K562 (cell line): ENCODE measurements at regions not wholly inside any gene's neighbourhood (a gene's known extent, or its start where the extent isn't known, plus 50 kb on each side); places are given as distances from the start of the nearest gene placed in this dataset.

Experiments
- ATAC-seq: fragments of 200-7000 bp; cut with Tn5 transposase; 3 replicates; pipeline ENCODE4 v1.9.1; 2020; ENCODE audit warnings: moderate library complexity
- BruUV-seq: library from RNA; stranded (reverse); fragments of 400-500 nt; replicated peaks from 2 replicates; lab custom pipeline; 2021; lab: Mats Ljungman, UMichigan
- CTCF ChIA-PET: fragments of 300-600 bp; formaldehyde crosslinking; extraction: SDS; loops from one replicate; lab custom pipeline; 2021; ENCODE audit warnings: low intra/inter-chr PET ratio; lab: Yijun Ruan, JAX
- POLR2A ChIA-PET: fragments of 300-600, 350-650 bp; sonication (Branson Sonifier 250); formaldehyde crosslinking; extraction: SDS; loops from one replicate; lab custom pipeline; 2021; ENCODE audit warnings: antibody characterized with exemption, inconsistent platforms; lab: Yijun Ruan, JAX
- DNase-seq, 4 experiments: peaks; one replicate each; pipeline versions ENCODE4 v3.0.0 to v3.0.0-alpha.2; 2011 to 2018; ENCODE audit warnings: low spot score in 3 of 4, mixed read lengths in 3 of 4; ENCODE audit errors: extremely low read depth in 1 of 4
- FAIRE-seq: peaks from 2 replicates; lab custom pipeline; 2011; peaks lifted over from hg19 to GRCh38; lab: Jason Lieb, UNC
- H2AFZ ChIP-seq: 2 replicates; pipeline ENCODE4 v1.6.0; 2011; ENCODE audit warnings: low read depth, low read length, control low read depth, inconsistent platforms
- H3K27ac ChIP-seq: fragments of 200-600 bp; 3 replicates; pipeline ENCODE4 v1.8.0; 2011; ENCODE audit warnings: low read depth, mild to moderate bottlenecking, control low read depth, inconsistent platforms, low read length, moderate library complexity, mixed read lengths; ENCODE audit errors: extremely low read depth
- H3K27me3 ChIP-seq, 2 experiments: fragments of 300-600 bp in 1 of 2; 2 replicates in 1 of 2; 3 replicates in 1 of 2; pipeline versions ENCODE4 v1.6.0 to v1.8.0; 2011; ENCODE audit warnings: inconsistent platforms in 2 of 2, low read length in 2 of 2, mild to moderate bottlenecking in 1 of 2, mixed read lengths in 1 of 2, moderate library complexity in 1 of 2; ENCODE audit not compliant: control insufficient read depth in 2 of 2, insufficient read depth in 2 of 2
- H3K36me3 ChIP-seq: fragments of 300-600 bp; 3 replicates; pipeline ENCODE4 v1.8.0; 2011; ENCODE audit warnings: mild to moderate bottlenecking, low read length, inconsistent platforms; ENCODE audit not compliant: control insufficient read depth, insufficient read depth
- H3K4me1 ChIP-seq, 2 experiments: fragments of 200-600 bp in 1 of 2; replicated peaks in 1 of 2; 2 replicates in 1 of 2; 3 replicates in 1 of 2; pipeline versions ENCODE4 v1.5.1 to v1.8.0; 2011; ENCODE audit warnings: inconsistent platforms in 2 of 2, low read length in 2 of 2, mild to moderate bottlenecking in 1 of 2, mixed read lengths in 1 of 2, moderate library complexity in 1 of 2; ENCODE audit not compliant: control insufficient read depth in 2 of 2, insufficient read depth in 2 of 2
- H3K4me2 ChIP-seq: 2 replicates; pipeline ENCODE4 v1.6.1; 2011; ENCODE audit warnings: low read length, control low read depth, inconsistent platforms, mixed read lengths; ENCODE audit not compliant: insufficient read depth
- H3K4me3 ChIP-seq: fragments of 200-600 bp; sonication (generic), shearing (Covaris generic); 2 replicates; pipeline ENCODE4 v1.5.1; 2016; ENCODE audit warnings: control low read depth, inconsistent platforms
- H3K79me2 ChIP-seq: fragments of 200-600 bp; 3 replicates; pipeline ENCODE4 v1.8.0; 2011; ENCODE audit warnings: low read length, inconsistent platforms; ENCODE audit not compliant: control insufficient read depth, insufficient read depth
- H3K9ac ChIP-seq, 2 experiments: 2 replicates each; pipeline versions ENCODE4 v1.6.0 to v1.6.1; 2011; ENCODE audit warnings: low read depth in 2 of 2, low read length in 2 of 2, control low read depth in 1 of 2, inconsistent platforms in 1 of 2, mild to moderate bottlenecking in 1 of 2, mixed read lengths in 1 of 2; ENCODE audit not compliant: insufficient read depth in 1 of 2
- H3K9me1 ChIP-seq: one replicate; pipeline ENCODE4 v1.6.0; 2011; ENCODE audit warnings: inconsistent platforms, mild to moderate bottlenecking, low read length, moderate library complexity; ENCODE audit not compliant: control insufficient read depth, insufficient read depth
- H3K9me3 ChIP-seq: replicated peaks from 2 replicates; pipeline ENCODE4 v1.5.1; 2011; ENCODE audit warnings: low read depth, low read length, inconsistent platforms; ENCODE audit not compliant: control insufficient read depth, insufficient read depth
- H4K20me1 ChIP-seq: replicated peaks from 2 replicates; pipeline ENCODE4 v1.6.1; 2011; ENCODE audit warnings: low read length, inconsistent platforms, mixed read lengths; ENCODE audit not compliant: control insufficient read depth, insufficient read depth
- ASH1L ChIP-seq: fragments of 450-650 bp; IDR thresholded peaks from 2 replicates; pipeline ENCODE4 v1.6.1; 2018; ENCODE audit warnings: borderline replicate concordance, mild to moderate bottlenecking, low read depth; ENCODE audit not compliant: partially characterized antibody
- CHD2 ChIP-seq: IDR thresholded peaks from 2 replicates; pipeline ENCODE4 v1.6.1; 2011; ENCODE audit warnings: low read depth, low read length
- COPS2 ChIP-seq: fragments of 450-650 bp; conservative IDR thresholded peaks from 2 replicates; pipeline ENCODE4 v1.6.1; 2016; ENCODE audit warnings: mild to moderate bottlenecking, moderate library complexity
- EZH2 ChIP-seq: IDR thresholded peaks from 2 replicates; pipeline ENCODE4 v1.6.1; 2012; ENCODE audit warnings: low read depth, mild to moderate bottlenecking, inconsistent platforms, low read length, borderline replicate concordance
- KLF16 ChIP-seq: IDR thresholded peaks from 2 replicates; pipeline ENCODE4 v1.6.1; 2016; ENCODE audit warnings: antibody characterized with exemption
- RBM25 ChIP-seq: fragments of 200-400 bp; formaldehyde crosslinking; IDR thresholded peaks from 2 replicates; pipeline ENCODE4 v1.6.1; 2018; ENCODE audit warnings: low read length, low read depth, moderate library complexity; ENCODE audit not compliant: severe bottlenecking
- RBM39 ChIP-seq: fragments of 200-400 bp; formaldehyde crosslinking; optimal IDR thresholded peaks from 2 replicates; pipeline ENCODE3; 2018; ENCODE audit warnings: low read depth, low read length
- RFX1 ChIP-seq: fragments of 450-650 bp; IDR thresholded peaks from 2 replicates; pipeline ENCODE4 v1.6.1; 2016; ENCODE audit warnings: mild to moderate bottlenecking, moderate library complexity
- SUPT5H ChIP-seq: fragments of 450-650 bp; IDR thresholded peaks from 2 replicates; pipeline ENCODE4 v1.6.1; 2016
- TAF9B ChIP-seq: fragments of 450-650 bp; IDR thresholded peaks from 2 replicates; pipeline ENCODE4 v1.6.1; 2018; ENCODE audit warnings: mild to moderate bottlenecking; ENCODE audit not compliant: partially characterized antibody
- TCFL5 ChIP-seq: fragments of 250-450 bp; sonication (Bioruptor Pico); conservative IDR thresholded peaks from 2 replicates; pipeline ENCODE4 v1.6.1; 2021; ENCODE audit warnings: mild to moderate bottlenecking, moderate library complexity, matching md5 sums
- U2AF2 ChIP-seq: fragments of 200-400 bp; formaldehyde crosslinking; optimal IDR thresholded peaks from 2 replicates; pipeline ENCODE3; 2017; ENCODE audit warnings: low read depth, mild to moderate bottlenecking, low read length
- ZNF696 ChIP-seq: fragments of 250-450 bp; sonication (Bioruptor Pico); conservative IDR thresholded peaks from 2 replicates; pipeline ENCODE4 v1.4.0; 2020; ENCODE audit warnings: mild to moderate bottlenecking, moderate library complexity
- WGBS: fragments of 100-300 bp; shearing (Covaris generic); methylation state at CpG from one replicate; pipeline ENCODE4 v1.1.6; 2016; ENCODE audit warnings: low coverage, mixed read lengths; ENCODE audit not compliant: insufficient coverage; ENCODE audit errors: missing lambda C conversion rate; 5-methylcytosine and 5-hydroxymethylcytosine counted together
- in situ Hi-C: fragments of 300-500 bp; cut with MboI; formaldehyde crosslinking; loops from 4 replicates; pipeline ENCODE4 v1.15.0; 2018; ENCODE audit warnings: inconsistent platforms, mixed read lengths
- intact Hi-C: fragments of 100-400 bp; cut with micrococcal nuclease; formaldehyde crosslinking; loops from 2 replicates; pipeline ENCODE4 v1.14.2; 2022

DNA sequence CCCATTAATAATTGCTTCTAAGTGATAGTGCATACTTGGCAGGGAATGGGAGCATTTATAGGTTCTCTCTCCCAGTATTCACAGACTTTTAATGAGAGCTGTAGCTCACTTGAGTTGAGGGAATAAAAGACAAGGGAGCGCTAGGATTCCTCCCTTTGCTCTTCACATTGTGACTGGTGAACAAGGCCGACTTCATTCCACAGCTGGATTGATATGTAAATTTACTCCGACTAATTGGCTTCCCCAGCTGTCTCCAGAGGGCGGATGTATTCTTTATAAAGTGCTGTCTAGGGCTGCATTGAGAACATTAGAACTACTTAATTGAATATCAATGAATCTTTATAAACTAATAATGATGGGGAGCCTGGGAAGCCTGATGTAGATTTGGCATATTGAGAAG lies 63.4 kb downstream of the GPR50 start:
- no peaks in the 10 kb centered on the region for H3K9me3 ChIP-seq
- H3K27me3 ChIP-seq, result peaks cover 0 to 2% of the 10 kb centered on the region in 2 experiments; a peak in 1 of 5 replicates
- no peaks in the 10 kb centered on the region for H3K79me2 ChIP-seq
- H3K4me2 ChIP-seq, result no peak overlapping the region
- ChIA-PET CTCF (no interaction called here), POLR2A (no interaction called here)
- DNase-seq, result no peak
- in situ Hi-C loops (no loop called here), intact Hi-C loops (no loop called here)
- no peaks in the 10 kb centered on the region for H3K4me1 ChIP-seq
- no peaks in the 10 kb centered on the region for H3K36me3 ChIP-seq
- no TSS peak for BruUV-seq
- no peaks in the 10 kb centered on the region for H3K9me1 ChIP-seq
- ATAC-seq, result no peak
- H3K27ac ChIP-seq, result no peak overlapping the region
- no peak overlapping the region for H3K9ac ChIP-seq
- TF ChIP-seq RBM39 (no peak), CHD2 (no peak), EZH2 (no peak), RBM25 (no peak), KLF16 (no peak), ZNF696 (CRISPR knock-in tag) (no peak), RFX1 (no peak), ASH1L (no peak), U2AF2 (no peak), SUPT5H (no peak), COPS2 (no peak), TAF9B (no peak), TCFL5 (CRISPR knock-in tag) (no peak)
- H4K20me1 ChIP-seq, result no peaks in the 10 kb centered on the region
- WGBS, result 0% methylated on average over 4 of the region's 4 CpGs
- FAIRE-seq, result no peak
- H3K4me3 ChIP-seq, result no peak overlapping the region
- no peak overlapping the region for H2AFZ ChIP-seq
